Stimulated activated CD8-positive, alpha-beta memory T cell treated with anti-CD3 and anti-CD28 coated beads, Interleukin-15, amount 100 ng/mL, for 48 hours (primary cell): ENCODE measurements at regions not wholly inside any gene's neighbourhood (a gene's known extent, or its start where the extent isn't known, plus 50 kb on each side); places are given as distances from the start of the nearest gene placed in this dataset.
A peak's percentile ranks its signal among the peaks of the same experiment; 100 is the strongest.

Experiments
- DNase-seq, 2 donors: peaks; one replicate each; pipeline ENCODE4 v3.0.0-alpha.2; 2020; ENCODE audit warnings: low read depth in 2 of 2

DNA sequence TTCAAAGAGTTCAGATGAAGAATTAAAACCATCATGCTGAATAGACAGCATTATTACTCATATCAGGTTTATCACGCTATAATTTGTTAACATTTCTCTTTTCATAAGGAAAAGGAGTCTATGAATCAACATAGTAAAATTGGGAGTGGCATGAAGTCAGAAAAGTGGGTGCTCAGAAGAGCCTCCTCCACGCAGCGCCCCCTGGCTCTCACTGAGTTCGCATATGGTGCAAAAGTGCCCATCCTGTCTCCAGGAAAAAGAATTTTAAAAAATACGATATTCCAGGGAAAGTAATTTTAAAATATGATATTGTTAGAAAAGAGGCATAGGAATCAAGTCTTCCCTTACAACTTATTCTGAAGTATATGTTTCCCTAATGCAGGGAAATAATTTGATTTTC lies 176.3 kb upstream of the TCERG1L start:
- no peak for DNase-seq

DNA sequence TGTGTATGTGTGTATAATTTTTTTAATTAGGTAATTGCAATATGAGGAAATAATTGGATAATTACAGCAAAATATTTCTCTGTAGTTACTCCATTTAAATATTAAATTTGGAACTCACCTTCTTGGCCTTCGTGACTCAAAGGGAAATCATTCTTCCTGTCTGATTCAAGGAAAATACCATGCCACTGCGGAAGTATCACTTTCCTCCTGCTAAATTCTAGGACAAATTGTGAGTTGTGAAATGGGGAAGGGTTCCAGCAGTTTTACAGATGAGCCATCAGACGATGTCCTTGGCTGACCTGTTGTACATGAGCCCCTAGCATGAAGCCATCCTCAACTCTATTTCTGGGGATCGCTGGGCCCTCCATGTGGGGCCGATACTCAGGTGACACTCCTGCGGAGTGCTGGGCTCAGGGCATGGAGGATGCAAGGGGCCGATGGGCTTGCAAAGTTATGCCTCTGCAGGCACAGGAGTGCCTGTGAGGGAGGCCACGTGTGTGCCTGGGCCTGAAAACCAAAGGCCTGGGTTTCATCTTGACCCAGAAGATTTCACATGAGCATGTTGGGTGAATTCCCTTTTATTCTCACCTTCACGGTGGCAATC lies 179.6 kb upstream of the TCERG1L start:
- DNase-seq: no peak

DNA sequence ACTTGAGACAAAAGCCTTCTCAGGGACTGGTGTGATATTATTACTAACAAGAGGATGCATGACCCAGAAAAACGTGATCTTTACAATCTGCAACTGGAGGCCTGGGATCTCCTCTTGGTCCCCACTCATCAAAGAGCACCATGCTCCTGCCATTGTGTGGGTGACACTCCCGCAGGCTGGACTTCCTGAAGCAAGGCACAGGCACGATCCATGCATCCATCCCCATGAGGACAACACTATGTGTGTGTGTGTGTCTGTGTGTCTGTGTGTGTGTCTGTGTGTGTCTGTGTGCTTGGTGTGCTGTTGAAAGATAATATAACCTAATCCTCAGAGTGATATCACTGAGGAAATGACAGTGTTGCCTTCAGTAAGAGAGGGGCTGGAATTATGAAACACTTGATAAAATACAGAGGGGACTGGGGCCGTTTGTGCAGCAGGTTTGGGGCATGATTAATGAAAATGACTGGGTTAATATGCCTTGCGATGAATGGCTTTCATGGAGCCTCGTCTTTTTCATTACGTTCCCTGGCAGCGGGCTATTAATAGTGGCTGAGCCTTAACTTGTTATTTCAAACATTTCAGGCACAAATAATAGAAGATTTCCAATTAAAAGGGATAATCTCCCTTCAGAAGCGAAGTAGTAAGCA lies 180.8 kb upstream of the TCERG1L start:
- DNase-seq: no peak

DNA sequence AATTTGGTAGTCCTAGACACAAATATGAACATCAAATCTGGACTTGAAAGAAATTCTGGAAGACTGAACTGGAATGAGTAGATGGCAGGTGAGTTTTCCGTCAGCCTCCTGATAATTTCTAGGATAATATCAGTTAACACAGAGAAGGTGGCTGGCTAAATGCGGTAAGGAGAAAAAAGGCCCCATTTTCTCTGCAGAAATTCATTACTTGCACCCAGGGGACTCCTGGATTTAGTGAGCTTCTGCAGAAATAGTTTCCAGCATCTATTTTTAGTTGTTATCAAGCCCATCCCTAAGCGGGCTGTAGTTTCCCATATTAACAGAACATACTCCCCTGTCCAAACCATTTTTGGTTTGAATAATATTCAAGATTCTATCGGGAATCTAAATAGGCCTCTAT lies 181.9 kb upstream of the TCERG1L start:
- no peak for DNase-seq

GRCh38 chr10:131494451-131494850 lies 182.9 kb upstream of the TCERG1L start:
- no peak for DNase-seq

GRCh38 chr10:131495224-131495623 lies 183.7 kb upstream of the TCERG1L start:
- DNase-seq: no peak

DNA sequence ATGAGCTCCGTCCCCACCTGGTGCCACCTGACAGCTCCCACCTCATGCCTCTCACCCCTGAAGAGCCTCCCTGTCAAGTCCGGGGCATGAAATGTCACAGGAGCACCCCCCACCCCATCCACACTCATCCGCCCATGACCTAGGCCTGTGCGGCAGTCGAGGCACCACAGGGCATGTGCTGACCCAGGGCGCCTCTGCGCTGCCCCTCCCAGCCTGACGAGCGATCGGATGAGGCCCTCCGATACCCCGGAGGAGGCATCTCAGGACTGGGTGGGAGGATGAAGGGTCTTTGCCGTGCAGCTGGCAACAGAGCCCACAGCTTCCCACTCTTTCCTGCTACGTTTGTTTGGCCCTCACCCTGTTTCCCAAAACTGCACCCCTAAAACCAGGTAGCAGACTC lies 184.4 kb upstream of the TCERG1L start:
- DNase-seq: no peak

- no peak for DNase-seq
These were observed 185.0 kb upstream of the TCERG1L start for GRCh38 chr10:131496351-131497052.

DNA sequence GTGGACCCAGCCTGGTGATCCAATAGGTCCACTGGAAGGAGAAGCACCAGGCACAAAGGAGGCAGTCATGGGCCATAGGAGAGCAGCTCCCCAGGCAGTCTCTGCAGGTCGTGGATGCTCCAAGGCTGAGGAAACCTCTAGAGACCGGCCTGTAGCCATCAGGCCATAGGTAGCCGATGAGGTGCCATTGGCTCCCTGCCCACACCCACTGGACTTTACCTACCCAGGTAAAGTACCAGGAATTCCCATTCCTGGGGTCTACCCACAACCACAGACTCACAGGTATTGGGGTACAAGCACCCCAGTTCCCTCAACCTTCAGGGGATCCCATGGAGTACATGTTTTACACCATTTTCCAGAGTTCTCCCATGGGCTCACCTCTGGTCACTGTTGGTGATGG lies 188.0 kb upstream of the TCERG1L start:
- no peak for DNase-seq

DNA sequence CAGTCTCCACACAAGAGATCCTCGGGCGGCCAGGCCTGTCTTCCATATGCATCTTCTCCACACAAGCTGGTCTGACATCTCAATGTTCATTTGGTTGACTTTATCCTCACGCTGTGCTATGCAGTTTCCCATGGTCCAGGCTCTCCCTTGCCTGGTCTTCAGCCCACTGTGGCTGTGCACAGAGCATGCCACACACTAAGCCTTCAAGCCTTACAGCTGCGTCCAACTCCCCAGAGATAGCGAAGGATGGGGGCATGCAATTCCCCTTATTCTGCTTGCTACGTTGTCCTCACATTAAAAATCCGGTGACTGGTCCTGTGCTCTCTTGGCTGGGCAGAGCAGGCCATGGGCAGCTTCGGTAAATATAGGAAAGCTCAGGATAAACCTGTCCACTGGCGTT lies 188.7 kb upstream of the TCERG1L start:
- no peak for DNase-seq

DNA sequence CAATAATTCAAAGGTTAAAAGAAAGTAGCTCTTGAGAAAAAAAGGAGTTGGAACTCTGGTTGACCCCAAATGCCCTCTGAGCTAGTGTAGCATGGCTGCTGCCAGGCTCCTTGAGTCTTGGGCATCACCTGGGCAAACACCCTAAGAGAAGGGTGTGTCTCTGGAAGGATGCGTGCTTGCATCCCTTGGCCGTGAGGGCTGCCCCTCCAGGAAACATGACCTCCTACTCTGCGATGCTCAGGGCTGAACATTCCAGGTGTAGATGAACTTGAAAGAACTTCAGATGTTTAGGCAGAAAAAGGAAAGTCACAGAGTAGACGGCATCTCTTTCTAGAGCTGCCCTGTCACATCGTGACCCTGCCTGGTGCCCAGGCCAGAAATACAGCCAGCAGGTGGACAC lies 189.4 kb upstream of the TCERG1L start:
- DNase-seq: no peak

DNA sequence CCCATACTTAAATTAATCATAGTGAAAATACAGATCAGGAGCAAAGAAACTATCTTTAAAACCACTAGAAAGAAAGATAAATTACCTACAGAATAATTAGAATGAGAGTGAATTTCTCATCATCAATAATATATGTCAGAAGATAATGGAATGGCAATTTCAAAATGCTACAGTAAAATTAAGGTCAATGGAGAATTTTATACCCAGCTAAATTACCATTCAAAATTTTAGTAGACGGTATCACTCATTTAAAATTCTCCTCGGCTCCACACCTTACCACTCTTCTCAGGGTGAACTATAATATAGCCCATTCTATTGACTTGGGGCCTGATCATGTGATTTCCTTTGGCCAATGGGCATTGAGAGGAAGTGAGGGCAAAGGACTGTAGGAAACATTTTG lies 192.5 kb upstream of the TCERG1L start:
- DNase-seq: no peak

GRCh38 chr10:131511391-131511790 lies 199.9 kb upstream of the TCERG1L start:
- DNase-seq: no peak

GRCh38 chr10:131512852-131513251 lies 201.3 kb upstream of the TCERG1L start:
- no peak for DNase-seq

DNA sequence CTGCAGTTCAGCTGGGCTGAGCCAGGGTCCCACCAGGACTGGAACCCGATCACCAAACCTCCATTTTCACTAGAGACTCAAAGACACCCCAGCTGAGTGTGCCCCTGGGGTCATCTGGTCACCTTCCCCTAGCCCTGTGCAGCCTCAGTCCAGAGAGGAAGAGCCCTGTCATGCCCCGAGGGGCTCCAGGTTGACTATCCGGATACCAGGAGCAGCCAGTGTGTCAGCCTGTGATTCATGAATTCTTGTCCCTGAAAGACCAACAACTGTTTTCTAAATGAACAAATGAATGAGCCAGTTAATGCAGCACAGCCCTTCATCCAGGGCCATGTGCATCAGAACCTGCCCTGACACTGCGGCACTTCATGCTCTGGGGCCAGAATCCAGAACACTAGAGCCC lies 201.9 kb upstream of the TCERG1L start:
- DNase-seq: no peak

- DNase-seq: no peak
These were observed 202.4 kb upstream of the TCERG1L start for GRCh38 chr10:131513901-131514300.

DNA sequence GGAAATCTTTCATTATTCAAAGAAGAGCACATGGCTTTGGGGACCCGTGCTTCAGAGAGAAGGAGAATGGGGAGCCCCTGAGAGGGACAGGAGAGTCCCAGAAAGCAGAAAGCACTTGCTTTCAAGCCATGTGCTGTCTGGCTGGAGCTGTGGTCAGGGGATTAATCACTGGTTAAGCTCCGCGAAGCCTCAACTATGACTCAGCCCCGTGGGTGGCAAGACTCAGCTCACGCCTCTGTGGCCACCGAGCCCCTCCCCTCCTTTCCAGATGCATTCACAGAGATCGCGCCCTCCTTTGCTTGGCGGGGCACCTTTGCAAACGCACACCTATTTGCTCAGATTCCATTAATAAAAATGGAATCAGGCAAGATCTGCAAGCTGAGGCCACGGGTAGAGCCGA lies 202.9 kb upstream of the TCERG1L start:
- DNase-seq: peak; percentile 3 to 4

- no peak for DNase-seq
These were observed 204.8 kb upstream of the TCERG1L start for GRCh38 chr10:131516285-131516684.

DNA sequence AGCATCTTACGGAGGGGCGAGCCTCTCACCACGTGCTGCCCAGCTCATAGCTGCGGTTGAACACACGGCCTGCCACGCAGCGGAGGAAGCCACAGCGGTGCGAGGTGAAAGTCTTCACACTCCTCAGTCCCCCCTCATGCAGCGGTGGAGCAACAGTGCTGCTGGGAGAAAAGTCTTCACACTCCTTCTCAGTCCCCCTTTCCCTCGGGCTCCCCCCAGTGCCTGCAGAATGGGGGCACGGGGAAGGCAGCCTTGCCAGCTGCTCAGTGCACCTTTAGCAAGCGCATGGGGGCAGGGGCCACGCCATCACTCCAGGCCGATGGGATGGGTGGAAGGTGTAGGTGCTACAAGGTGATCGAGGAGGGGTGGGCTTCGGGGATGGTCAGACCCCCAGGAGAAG lies 206.3 kb upstream of the TCERG1L start:
- no peak for DNase-seq

- no peak for DNase-seq
These were observed 208.4 kb upstream of the TCERG1L start for GRCh38 chr10:131519723-131520605.

- no peak for DNase-seq
These were observed 220.0 kb upstream of the TCERG1L start for GRCh38 chr10:131531265-131532190.
